Stimulated activated CD4-positive, alpha-beta T cell treated with anti-CD3 and anti-CD28 coated beads, Interleukin-1b, Interleukin-23, amount 100 ng/mL, for 4 hours (primary cell): ENCODE measurements at regions not wholly inside any gene's neighbourhood (a gene's known extent, or its start where the extent isn't known, plus 50 kb on each side); places are given as distances from the start of the nearest gene placed in this dataset.

Experiments
- DNase-seq, 2 donors: peaks; one replicate each; pipeline ENCODE4 v3.0.0-alpha.2; 2020; ENCODE audit warnings: low read depth in 2 of 2

- no peak for DNase-seq
Measured at GRCh38 chr2:81225756-81226155, 921.2 kb upstream of the LRRTM1 start.

GRCh38 chr2:81213598-81213997 lies 909.0 kb upstream of the LRRTM1 start:
- no peak for DNase-seq

GRCh38 chr2:81206216-81206615 lies 901.7 kb upstream of the LRRTM1 start:
- no peak for DNase-seq

DNA sequence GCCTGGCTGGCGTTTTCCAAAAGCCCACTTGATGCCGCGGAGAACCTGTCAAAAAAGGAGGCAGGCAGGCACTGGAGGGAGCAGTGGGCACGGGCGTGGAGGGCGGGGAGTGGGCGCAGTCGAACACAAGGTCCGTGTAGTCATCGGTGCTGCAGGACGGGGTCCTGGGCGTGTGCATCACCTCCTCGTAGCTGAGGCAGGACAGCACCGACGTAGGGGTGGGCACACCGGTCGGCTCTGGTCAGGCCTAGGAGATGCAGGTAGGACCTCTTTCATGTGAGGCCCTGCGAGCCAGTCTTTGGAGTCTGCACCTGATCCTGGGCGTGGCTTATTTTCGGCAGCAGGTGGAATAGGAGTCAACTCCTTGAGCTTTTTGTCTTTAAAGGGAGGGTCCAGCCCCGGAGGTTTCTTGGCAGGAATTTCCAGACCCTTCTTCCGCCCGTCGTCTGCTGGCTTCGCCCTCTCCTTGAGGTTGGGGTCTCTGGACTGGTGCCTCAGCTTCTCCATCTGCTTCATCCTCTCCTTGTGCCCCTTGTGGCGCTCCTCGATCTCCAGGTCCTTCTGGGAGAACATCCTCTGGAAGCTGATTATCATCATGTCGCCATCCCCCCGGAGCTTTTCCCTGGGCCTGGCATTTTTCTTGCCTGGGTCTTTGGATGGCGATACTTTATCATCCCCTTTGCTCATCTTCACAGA lies 892.5 kb upstream of the LRRTM1 start:
- no peak for DNase-seq

GRCh38 chr2:81196383-81196851 lies 891.9 kb upstream of the LRRTM1 start:
- no peak for DNase-seq

DNA sequence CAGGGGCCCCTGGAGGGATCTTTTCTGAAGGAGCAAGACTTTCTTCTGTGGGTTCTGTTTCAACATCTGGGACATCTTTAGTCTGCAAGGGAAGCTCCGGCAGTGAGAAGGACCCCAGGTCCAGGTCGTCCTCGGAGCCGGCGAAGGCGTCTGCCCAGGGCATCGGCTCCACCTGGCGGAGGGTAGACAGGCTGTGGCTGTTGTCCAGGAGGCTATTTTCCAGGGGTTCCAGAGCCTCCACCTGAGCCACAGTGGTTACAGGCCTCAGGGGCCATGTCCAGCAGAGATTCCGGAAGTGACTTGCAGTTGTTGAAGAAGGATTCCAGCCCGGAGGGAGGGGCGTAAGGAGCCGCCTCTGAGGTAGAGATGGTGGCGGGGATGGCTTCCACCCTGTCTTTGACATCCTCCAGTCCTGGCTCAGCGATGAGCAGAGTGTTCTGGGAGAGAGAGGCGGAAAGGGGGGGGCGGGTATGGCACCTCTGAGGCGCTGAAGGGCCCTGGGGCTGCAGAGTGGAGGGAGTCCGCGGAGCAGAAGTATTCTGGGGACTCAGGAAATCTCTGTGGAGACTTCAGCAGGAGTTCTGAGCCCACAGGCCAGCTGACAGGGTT lies 891.3 kb upstream of the LRRTM1 start:
- DNase-seq = no peak

GRCh38 chr2:81195017-81195773 lies 890.6 kb upstream of the LRRTM1 start:
- no peak for DNase-seq

- no peak for DNase-seq
Measured at GRCh38 chr2:81194581-81194980, 890.0 kb upstream of the LRRTM1 start.

DNA sequence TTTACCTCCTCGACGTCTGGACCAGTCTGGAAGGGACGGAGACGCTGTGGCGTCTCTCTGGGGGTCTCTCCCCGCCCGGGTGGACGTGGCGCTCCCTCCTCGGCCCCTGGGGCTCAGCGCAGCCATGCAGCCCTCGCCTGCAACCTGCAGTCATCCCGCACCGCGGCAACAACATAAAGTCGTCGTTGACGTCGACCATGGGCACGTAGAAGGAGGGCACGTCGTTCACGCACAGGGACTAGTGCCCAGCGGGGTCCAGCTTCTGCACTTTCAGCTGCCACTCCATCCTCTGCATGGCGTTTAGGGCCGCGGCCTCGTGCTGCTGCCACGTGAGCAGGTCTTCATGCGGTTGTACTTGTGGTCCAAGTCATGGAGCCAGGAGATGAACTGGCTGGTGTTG lies 889.6 kb upstream of the LRRTM1 start:
- DNase-seq = no peak

GRCh38 chr2:81181845-81182244 lies 877.3 kb upstream of the LRRTM1 start:
- no peak for DNase-seq

DNA sequence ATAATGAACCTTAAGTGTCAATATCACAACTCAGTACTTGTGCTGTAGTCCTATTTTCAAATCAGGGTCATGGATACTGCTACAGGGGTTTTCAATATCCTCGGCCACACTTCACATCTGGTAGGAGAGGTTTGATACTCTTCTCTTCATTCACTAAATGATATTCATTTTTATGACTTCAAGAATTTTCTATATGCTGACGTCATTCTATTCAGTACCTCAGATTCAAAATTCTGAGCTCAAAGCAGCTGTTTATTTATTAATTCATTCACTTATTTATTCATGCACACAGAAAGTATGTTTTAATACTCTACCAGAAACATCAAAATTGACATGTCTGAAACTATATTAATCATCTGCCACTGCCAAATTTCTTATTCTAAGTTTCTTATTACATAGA lies 866.9 kb upstream of the LRRTM1 start:
- DNase-seq = no peak

DNA sequence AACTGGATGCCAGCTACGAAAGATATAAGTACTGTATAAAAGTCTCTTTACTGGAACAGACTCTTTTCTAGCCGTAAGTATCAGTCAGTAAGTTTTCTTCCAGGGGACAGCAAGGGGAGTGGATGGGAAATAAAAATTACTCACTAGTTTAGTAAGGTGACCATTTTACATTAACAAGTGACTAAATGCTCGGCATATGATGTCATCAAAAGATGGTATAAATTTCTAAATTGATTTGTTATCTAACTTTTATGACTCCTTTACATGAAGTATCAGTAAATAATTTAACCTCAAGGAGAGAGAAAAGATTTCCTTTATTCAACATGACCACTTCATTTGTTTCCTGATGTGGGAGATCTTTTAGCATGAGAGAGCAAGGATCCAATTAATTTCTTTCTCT lies 859.0 kb upstream of the LRRTM1 start:
- no peak for DNase-seq

- DNase-seq = no peak
Measured at GRCh38 chr2:81158505-81158904, 854.0 kb upstream of the LRRTM1 start.

GRCh38 chr2:81148323-81148722 lies 843.8 kb upstream of the LRRTM1 start:
- DNase-seq = no peak

- DNase-seq = no peak
Measured at GRCh38 chr2:81136296-81136695, 831.7 kb upstream of the LRRTM1 start.

- no peak for DNase-seq
Measured at GRCh38 chr2:81097361-81097760, 792.8 kb upstream of the LRRTM1 start.

GRCh38 chr2:81093031-81093430 lies 788.5 kb upstream of the LRRTM1 start:
- DNase-seq = no peak

- no peak for DNase-seq
Measured at GRCh38 chr2:81087646-81088045, 783.1 kb upstream of the LRRTM1 start.

- DNase-seq = no peak
Measured at GRCh38 chr2:81084101-81084500, 779.5 kb upstream of the LRRTM1 start.

DNA sequence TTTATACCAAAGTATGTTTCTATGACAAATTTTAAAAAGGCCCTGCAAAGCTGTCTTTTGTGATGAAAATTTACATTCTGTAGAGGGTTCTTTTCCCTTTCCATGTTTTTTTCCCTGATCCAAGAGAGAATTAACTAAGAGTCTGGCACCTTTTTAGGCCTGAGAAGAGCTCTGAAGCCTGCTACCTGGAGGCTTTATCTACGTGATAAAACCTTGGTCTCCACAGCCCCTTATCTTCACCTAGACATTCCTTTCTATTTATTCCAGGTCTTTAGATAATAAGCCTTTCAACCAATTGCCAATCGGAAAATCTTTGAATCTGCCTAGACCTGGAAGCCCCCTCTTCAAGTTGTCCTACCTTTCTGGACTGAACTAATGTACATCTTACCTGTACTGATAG lies 774.1 kb upstream of the LRRTM1 start:
- no peak for DNase-seq

DNA sequence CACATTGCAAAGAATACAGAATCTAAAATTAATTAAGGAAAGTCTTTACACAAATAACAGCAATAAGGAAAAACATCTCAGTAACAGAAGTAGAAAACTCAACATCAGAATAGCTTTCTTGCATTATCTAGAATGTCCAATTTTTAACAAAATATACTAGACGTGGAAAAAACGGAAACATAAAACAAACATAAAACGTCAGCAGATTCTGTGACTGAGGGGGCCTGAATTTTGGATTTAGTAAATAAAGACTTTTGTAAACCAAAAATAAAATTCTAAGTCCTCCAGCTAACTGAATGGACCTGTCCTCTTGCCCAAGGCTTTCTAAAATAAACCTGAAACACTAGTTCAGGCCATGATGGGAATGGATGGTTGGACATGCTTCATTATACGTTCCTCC lies 773.5 kb upstream of the LRRTM1 start:
- no peak for DNase-seq

DNA sequence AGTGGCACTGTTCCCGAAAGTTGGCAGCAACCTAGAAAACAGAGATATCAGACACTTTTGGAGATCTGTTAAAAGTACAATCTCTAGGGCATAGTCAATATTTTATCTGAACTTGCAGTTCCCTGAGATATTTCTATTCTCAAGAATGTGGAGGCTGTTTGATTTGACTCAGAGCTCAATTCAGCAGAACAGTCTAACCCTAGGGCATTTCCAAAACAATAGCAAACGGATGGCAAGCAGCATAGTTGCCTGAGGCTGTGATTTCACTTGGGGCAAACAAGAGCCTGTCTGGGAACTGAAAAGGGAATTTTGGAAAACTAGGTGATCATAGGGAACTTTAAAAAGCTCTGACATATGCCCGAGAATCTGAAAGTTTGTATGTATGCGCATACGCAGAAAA lies 772.8 kb upstream of the LRRTM1 start:
- no peak for DNase-seq

DNA sequence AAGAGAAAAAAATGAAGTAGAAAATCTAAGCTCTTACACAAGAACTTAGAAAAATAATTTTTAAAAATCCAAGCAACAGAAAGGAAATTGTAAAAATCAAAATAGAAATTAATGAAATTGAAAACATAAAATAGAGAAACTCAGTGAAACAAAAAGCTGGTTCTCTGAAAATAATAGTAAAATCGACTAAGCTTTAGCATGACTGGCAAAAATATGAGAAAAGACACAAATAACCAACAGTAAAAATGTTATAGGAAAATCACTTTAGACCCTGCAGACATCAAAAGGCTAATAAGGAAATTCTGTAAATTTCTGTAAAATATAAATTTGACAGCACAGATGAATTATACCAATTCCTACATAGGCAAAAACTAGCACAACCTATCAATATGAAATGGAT lies 768.9 kb upstream of the LRRTM1 start:
- no peak for DNase-seq
